ENCODE measurements at regions not wholly inside any gene's neighbourhood (a gene's known extent, or its start where the extent isn't known, plus 50 kb on each side); places are given as distances from the start of the nearest gene placed in this dataset.

DNA sequence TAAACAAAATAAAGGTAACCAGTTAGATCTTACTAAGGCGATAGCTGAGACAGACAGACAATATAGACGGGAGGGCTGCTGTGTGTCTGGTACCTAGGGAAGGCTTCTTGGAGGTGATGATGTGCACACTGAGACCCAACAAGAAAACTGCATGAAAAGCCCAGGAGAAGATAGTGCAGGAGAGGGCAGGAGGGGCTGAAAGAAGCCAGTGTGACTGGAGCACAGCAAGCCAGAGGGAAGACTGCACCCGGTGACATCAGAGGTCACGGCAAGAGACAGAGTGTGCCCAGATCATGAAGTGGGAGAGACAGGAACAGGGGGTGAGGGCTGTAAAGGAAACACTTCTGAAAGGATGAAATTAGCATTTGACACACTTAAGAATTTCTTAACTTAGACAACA is 266.3 kb downstream of the BRD1 start:
- H3K4me1 ChIP-seq (ENCODE audit: control insufficient read depth, insufficient read depth, low read length), result no peaks in the 10 kb centered on the region
- no peaks in the 10 kb centered on the region for H3K27me3 ChIP-seq (ENCODE audit: control insufficient read depth, insufficient read depth, low read length)
- no peak overlapping the region for H3K27ac ChIP-seq (ENCODE audit: low read depth, low read length)
- no peak overlapping the region for H3K9ac ChIP-seq (ENCODE audit: low read length)
- no peak overlapping the region for H3K4me3 ChIP-seq (ENCODE audit: low read length)
- no peaks in the 10 kb centered on the region for H3K36me3 ChIP-seq (ENCODE audit: control insufficient read depth, insufficient read depth, low read length)

GRCh38 chr22:49555526-49555925 is 272.1 kb downstream of the BRD1 start:
- Histone ChIP-seq H3K4me3 (ENCODE audit: low read length) (no peak overlapping the region), H3K27me3 (ENCODE audit: control insufficient read depth, insufficient read depth, low read length) (no peaks in the 10 kb centered on the region), H3K9ac (ENCODE audit: low read length) (no peak overlapping the region), H3K4me1 (ENCODE audit: control insufficient read depth, insufficient read depth, low read length) (no peaks in the 10 kb centered on the region), H3K27ac (ENCODE audit: low read depth, low read length) (no peak overlapping the region), H3K36me3 (ENCODE audit: control insufficient read depth, insufficient read depth, low read length) (no peaks in the 10 kb centered on the region)

- Histone ChIP-seq H3K4me3 (ENCODE audit: low read length) (no peak overlapping the region), H3K27ac (ENCODE audit: low read depth, low read length) (no peak overlapping the region), H3K4me1 (ENCODE audit: control insufficient read depth, insufficient read depth, low read length) (no peaks in the 10 kb centered on the region), H3K36me3 (ENCODE audit: control insufficient read depth, insufficient read depth, low read length) (no peaks in the 10 kb centered on the region), H3K27me3 (ENCODE audit: control insufficient read depth, insufficient read depth, low read length) (no peaks in the 10 kb centered on the region), H3K9ac (ENCODE audit: low read length) (no peak overlapping the region)
Observed at GRCh38 chr22:49554741-49555140, 272.9 kb downstream of the BRD1 start.

DNA sequence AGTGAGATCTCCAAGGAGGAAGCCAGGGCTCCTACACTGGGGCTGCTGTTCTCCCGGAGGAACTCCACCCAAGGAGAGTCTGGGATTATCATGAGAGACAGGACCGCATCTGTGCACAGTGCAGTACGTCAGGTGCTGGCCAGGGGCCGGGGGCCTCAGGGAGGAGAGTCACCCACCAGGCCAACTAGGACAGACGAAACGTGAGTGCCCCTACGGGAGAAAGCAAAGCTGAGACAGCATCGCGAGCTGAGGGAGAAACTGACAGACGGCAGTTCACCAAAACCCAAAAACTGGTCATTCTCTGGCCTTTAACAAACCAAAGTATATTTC is 273.4 kb downstream of the BRD1 start:
- H3K4me3 ChIP-seq (ENCODE audit: low read length), result no peak overlapping the region
- H3K4me1 ChIP-seq (ENCODE audit: control insufficient read depth, insufficient read depth, low read length), result no peaks in the 10 kb centered on the region
- H3K27ac ChIP-seq (ENCODE audit: low read depth, low read length), result no peak overlapping the region
- H3K27me3 ChIP-seq (ENCODE audit: control insufficient read depth, insufficient read depth, low read length), result no peaks in the 10 kb centered on the region
- no peaks in the 10 kb centered on the region for H3K36me3 ChIP-seq (ENCODE audit: control insufficient read depth, insufficient read depth, low read length)
- no peak overlapping the region for H3K9ac ChIP-seq (ENCODE audit: low read length)

- Histone ChIP-seq H3K36me3 (ENCODE audit: control insufficient read depth, insufficient read depth, low read length) (no peaks in the 10 kb centered on the region), H3K27ac (ENCODE audit: low read depth, low read length) (no peak overlapping the region), H3K9ac (ENCODE audit: low read length) (no peak overlapping the region), H3K27me3 (ENCODE audit: control insufficient read depth, insufficient read depth, low read length) (no peaks in the 10 kb centered on the region), H3K4me3 (ENCODE audit: low read length) (no peak overlapping the region), H3K4me1 (ENCODE audit: control insufficient read depth, insufficient read depth, low read length) (no peaks in the 10 kb centered on the region)
Observed at GRCh38 chr22:49553518-49554295, 274.0 kb downstream of the BRD1 start.

DNA sequence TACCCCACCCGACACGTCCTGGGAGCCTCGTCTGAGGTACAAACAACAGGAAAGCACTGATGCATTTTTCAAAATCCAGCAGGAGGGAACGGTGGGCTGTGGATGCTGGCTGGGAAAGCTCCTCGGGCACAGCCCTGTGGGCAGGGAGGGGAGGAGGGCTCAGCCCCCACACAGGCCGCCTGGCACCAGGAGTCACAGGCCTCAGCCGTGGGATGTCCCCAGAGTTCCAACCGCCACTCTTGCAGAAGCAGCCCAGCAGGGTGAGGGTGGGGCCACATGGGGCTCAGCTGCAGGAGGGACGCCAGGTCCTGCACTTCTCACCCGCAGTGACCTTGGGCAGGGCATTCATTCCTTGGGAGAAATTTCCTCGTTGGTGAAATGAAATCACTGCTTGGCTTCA is 274.6 kb downstream of the BRD1 start:
- no peak overlapping the region for H3K9ac ChIP-seq (ENCODE audit: low read length)
- no peaks in the 10 kb centered on the region for H3K4me1 ChIP-seq (ENCODE audit: control insufficient read depth, insufficient read depth, low read length)
- H3K36me3 ChIP-seq (ENCODE audit: control insufficient read depth, insufficient read depth, low read length), result no peaks in the 10 kb centered on the region
- H3K27ac ChIP-seq (ENCODE audit: low read depth, low read length), result no peak overlapping the region
- no peaks in the 10 kb centered on the region for H3K27me3 ChIP-seq (ENCODE audit: control insufficient read depth, insufficient read depth, low read length)
- H3K4me3 ChIP-seq (ENCODE audit: low read length), result no peak overlapping the region

- H3K36me3 ChIP-seq (ENCODE audit: control insufficient read depth, insufficient read depth, low read length), result no peaks in the 10 kb centered on the region
- no peak overlapping the region for H3K9ac ChIP-seq (ENCODE audit: low read length)
- H3K27me3 ChIP-seq (ENCODE audit: control insufficient read depth, insufficient read depth, low read length), result no peaks in the 10 kb centered on the region
- no peak overlapping the region for H3K4me3 ChIP-seq (ENCODE audit: low read length)
- no peak overlapping the region for H3K27ac ChIP-seq (ENCODE audit: low read depth, low read length)
- H3K4me1 ChIP-seq (ENCODE audit: control insufficient read depth, insufficient read depth, low read length), result no peaks in the 10 kb centered on the region
Observed at GRCh38 chr22:49551897-49552614, 275.6 kb downstream of the BRD1 start.

DNA sequence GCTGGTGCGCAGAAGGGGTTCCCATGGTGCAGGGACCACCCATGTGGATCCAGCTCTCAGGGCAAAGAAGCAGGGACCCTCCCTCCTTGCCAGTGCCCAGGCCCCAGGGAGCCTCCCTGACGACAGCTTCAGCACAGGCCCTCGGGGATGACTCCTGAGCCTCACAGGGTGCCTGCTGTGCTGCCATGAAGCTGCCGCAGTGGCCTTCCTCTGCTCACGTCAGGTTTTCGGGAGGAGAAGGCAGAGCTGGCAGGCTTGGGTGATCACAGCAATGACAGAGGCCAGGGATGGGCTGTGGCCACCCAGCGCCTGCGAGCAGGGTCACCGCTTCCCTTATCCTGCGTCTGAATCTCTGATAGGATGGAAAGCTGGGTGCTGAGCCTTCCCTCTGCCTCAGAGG is 276.2 kb downstream of the BRD1 start:
- H3K36me3 ChIP-seq (ENCODE audit: control insufficient read depth, insufficient read depth, low read length), result no peaks in the 10 kb centered on the region
- no peaks in the 10 kb centered on the region for H3K27me3 ChIP-seq (ENCODE audit: control insufficient read depth, insufficient read depth, low read length)
- no peak overlapping the region for H3K27ac ChIP-seq (ENCODE audit: low read depth, low read length)
- no peak overlapping the region for H3K4me3 ChIP-seq (ENCODE audit: low read length)
- no peaks in the 10 kb centered on the region for H3K4me1 ChIP-seq (ENCODE audit: control insufficient read depth, insufficient read depth, low read length)
- H3K9ac ChIP-seq (ENCODE audit: low read length), result no peak overlapping the region

DNA sequence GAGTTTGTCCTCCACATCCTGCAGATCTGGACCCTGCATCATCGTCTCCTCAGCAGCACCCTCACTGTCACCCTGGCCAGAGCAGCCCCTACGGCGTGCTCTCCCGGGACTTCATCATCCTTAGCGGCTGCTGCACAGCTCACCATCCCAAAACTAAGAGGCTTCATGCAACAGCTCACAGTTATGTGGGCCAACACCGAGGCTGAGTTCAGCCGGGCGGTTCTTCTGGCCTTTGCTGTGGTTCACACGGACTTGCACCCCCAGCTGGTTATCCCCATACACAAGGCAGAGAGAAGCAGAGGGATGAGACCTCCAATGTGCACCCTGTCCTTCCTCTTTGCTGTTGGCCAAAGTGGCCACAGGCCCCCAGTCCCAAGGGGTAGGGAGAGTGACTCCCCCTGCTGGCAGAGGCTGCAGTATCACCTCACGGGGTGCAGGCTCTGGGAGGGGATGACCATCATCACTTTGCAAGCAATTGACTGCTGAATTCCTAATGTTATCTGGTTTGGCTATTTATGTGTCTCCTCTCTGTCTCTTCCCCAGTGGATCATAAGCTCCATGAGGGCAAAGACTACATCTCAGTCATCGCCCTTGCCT is 276.8 kb downstream of the BRD1 start:
- Histone ChIP-seq H3K27ac (ENCODE audit: low read depth, low read length) (no peak overlapping the region), H3K36me3 (ENCODE audit: control insufficient read depth, insufficient read depth, low read length) (no peaks in the 10 kb centered on the region), H3K9ac (ENCODE audit: low read length) (no peak overlapping the region), H3K4me3 (ENCODE audit: low read length) (no peak overlapping the region), H3K4me1 (ENCODE audit: control insufficient read depth, insufficient read depth, low read length) (no peaks in the 10 kb centered on the region), H3K27me3 (ENCODE audit: control insufficient read depth, insufficient read depth, low read length) (no peaks in the 10 kb centered on the region)

DNA sequence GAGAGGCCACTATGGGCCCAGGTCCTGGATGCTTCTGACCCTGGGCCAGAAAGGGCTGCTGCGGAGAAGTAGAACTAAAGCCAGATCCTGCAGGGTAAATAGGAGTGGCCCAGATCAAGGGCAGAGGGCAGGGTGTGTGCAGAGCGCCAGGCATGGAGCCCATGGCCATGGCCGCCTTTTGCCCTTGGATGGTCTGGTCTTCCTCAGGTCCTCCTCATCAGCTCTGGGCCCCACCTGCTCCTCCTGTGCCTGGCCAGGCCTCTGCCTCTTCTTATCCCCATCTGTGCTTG is 277.6 kb downstream of the BRD1 start:
- Histone ChIP-seq H3K9ac (ENCODE audit: low read length) (no peak overlapping the region), H3K27me3 (ENCODE audit: control insufficient read depth, insufficient read depth, low read length) (no peaks in the 10 kb centered on the region), H3K4me1 (ENCODE audit: control insufficient read depth, insufficient read depth, low read length) (no peaks in the 10 kb centered on the region)

DNA sequence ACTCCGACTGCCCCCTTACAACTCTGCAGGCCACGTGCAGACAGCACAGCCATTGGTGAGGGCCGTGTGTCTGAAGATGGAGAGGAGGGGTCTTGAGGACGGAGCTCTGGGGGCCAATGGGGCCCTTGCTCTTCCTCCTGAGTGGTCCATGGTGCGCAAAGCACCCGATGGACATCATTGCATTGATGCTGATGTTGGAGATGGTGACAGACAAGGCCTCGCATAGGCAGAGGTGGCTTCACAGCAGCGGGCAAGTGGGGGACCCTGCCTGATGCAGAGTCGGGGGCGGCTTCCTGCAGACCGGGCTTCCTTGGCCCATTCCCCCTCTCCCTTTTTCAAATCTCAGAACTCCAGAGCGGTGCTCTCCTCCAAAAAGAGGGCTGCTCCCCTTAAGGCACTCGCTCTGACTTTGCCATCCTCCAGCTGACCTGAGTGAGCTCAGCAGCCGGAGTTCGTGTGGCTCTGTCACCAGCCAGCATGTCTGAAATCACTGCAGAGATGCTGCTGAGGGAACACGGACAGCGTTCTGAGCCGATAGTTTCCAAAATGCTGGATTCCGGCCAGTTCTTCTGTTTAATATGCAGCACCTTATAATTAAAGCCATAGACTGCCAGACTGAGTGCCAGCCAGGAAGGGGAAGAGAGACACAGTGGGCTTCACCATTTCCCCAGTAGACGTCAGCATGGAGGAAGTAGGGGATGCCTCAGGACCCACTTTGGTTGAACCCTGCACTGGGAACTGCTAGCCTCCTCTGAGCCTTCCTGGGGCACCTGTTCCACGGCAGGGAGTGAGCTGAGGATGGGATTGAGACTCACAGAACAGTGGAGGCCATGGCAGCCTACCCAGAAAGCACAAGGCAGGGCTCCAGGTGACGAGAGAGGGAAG is 278.2 kb downstream of the BRD1 start:
- no peaks in the 10 kb centered on the region for H3K36me3 ChIP-seq (ENCODE audit: control insufficient read depth, insufficient read depth, low read length)
- no peak overlapping the region for H3K4me3 ChIP-seq (ENCODE audit: low read length)
- H3K27ac ChIP-seq (ENCODE audit: low read depth, low read length), result no peak overlapping the region
- no peaks in the 10 kb centered on the region for H3K27me3 ChIP-seq (ENCODE audit: control insufficient read depth, insufficient read depth, low read length)
- no peaks in the 10 kb centered on the region for H3K4me1 ChIP-seq (ENCODE audit: control insufficient read depth, insufficient read depth, low read length)
- H3K9ac ChIP-seq (ENCODE audit: low read length), result no peak overlapping the region

More for the DNA sequence above, 277.6 kb downstream of the BRD1 start:
- no peak overlapping the region for H3K27ac ChIP-seq (ENCODE audit: low read depth, low read length)
- no peak overlapping the region for H3K4me3 ChIP-seq (ENCODE audit: low read length)
- H3K36me3 ChIP-seq (ENCODE audit: control insufficient read depth, insufficient read depth, low read length), result no peaks in the 10 kb centered on the region
